Suprapubic skin (tissue), 2 donors: ENCODE measurements at regions not wholly inside any gene's neighbourhood (a gene's known extent, or its start where the extent isn't known, plus 50 kb on each side); places are given as distances from the start of the nearest gene placed in this dataset.

Experiments
- EP300 ChIP-seq: sonication (generic); formaldehyde crosslinking; IDR thresholded peaks from one replicate; pipeline ENCODE4 v1.6.1; 2017; ENCODE audit warnings: antibody characterized with exemption
- POLR2A ChIP-seq, 2 donors: fragments of 450-650 bp; IDR thresholded peaks; one replicate each; pipeline ENCODE4 v1.6.1; 2017; ENCODE audit warnings: antibody characterized with exemption in 2 of 2, mild to moderate bottlenecking in 2 of 2, moderate library complexity in 2 of 2

DNA sequence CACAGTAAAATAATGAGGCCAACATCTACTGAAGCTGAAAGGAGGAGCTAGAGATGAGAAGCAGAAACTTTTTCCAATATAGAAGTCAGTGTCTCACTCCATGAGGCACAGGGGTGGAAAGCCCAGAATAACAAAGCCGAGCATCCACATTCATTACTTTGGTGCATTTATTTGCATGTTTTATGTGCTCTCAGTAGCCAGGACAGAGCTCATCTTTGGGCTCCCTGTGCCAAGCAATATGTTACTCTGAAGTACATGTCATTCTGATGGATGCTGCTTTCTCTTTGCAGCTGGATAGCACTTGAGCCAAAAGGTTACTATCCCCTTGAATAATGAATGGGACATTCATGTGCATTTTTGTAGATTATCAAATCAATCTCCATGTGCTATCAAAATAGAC, 338.6 kb upstream of the SOX11 start:
- no peak for TF ChIP-seq POLR2A (IDR thresholded peaks at IDR 0.05)
- no peak for TF ChIP-seq EP300
